HL-60 (cell line): ENCODE measurements at regions not wholly inside any gene's neighbourhood (a gene's known extent, or its start where the extent isn't known, plus 50 kb on each side); places are given as distances from the start of the nearest gene placed in this dataset.
"Not testable (repeated sequence)": the region's sequence is repeated elsewhere in the genome, so short reads cannot be mapped to it uniquely, and the experiment has no call there.

Experiments used
- DNase-seq, 2 experiments: peaks; one replicate each; pipeline ENCODE4 v3.0.0-alpha.2; 2010 to 2020; ENCODE audit warnings: low read depth in 1 of 2, low spot score in 1 of 2
- H3K27ac ChIP-seq: fragments of 250-450 bp; sonication (Bioruptor Pico); replicated peaks from 2 replicates; pipeline ENCODE4 v1.5.1; 2020; ENCODE audit warnings: mild to moderate bottlenecking, moderate library complexity
- H3K27me3 ChIP-seq: fragments of 250-450 bp; sonication (Bioruptor Pico); 2 replicates; pipeline ENCODE4 v1.5.1; 2021; ENCODE audit warnings: mild to moderate bottlenecking, moderate library complexity; ENCODE audit not compliant: insufficient read depth, poor library complexity, severe bottlenecking
- H3K4me3 ChIP-seq: replicated peaks from 2 replicates; pipeline ENCODE4 v1.5.1; 2011; ENCODE audit warnings: mild to moderate bottlenecking, control low read depth, low read length; ENCODE audit not compliant: insufficient read depth
- GABPA ChIP-seq: IDR thresholded peaks from 2 replicates; pipeline ENCODE4 v1.6.1; 2012; ENCODE audit warnings: low read depth
- POLR2AphosphoS5 ChIP-seq: IDR thresholded peaks from 2 replicates; pipeline ENCODE4 v1.6.1; 2012; ENCODE audit warnings: low read depth
- SPI1 ChIP-seq: IDR thresholded peaks from 2 replicates; pipeline ENCODE4 v1.6.1; 2012; ENCODE audit warnings: low read depth, mild to moderate bottlenecking, borderline replicate concordance
- TF ChIP-seq, protein P1 (sequence below): IDR thresholded peaks from one replicate; pipeline ENCODE4 v1.5.1; 2011; ENCODE audit warnings: low read length, control low read depth, inconsistent platforms; ENCODE audit not compliant: insufficient read depth
- TF ChIP-seq, protein P2 (sequence below): IDR thresholded peaks from 2 replicates; pipeline ENCODE4 v1.6.1; 2012; ENCODE audit warnings: low read depth; ENCODE audit not compliant: insufficient replicate concordance

DNA sequence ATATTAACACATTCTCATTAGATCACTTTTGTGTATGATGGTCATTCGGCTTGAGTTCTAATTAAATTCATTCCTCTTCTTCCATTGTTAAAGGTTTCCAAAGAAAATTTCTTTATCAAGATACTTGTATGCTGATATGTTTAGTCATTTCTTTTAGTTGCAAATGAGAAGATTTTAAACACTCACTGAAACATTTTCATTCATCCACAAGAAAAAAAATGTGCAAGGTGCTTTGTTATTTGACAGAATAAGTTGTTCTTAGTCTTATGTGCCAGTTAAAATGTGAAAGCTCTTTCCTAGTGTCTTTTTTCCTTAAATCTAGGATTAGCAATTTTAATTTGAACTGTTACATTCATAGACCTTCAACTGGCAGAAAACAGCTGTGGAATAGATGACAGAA is 727.0 kb upstream of the NEGR1 start:
- H3K27me3 ChIP-seq = no peaks in the 10 kb centered on the region
- no peak for DNase-seq
- no peak for TF ChIP-seq GABPA
- TF ChIP-seq, protein P1, sequence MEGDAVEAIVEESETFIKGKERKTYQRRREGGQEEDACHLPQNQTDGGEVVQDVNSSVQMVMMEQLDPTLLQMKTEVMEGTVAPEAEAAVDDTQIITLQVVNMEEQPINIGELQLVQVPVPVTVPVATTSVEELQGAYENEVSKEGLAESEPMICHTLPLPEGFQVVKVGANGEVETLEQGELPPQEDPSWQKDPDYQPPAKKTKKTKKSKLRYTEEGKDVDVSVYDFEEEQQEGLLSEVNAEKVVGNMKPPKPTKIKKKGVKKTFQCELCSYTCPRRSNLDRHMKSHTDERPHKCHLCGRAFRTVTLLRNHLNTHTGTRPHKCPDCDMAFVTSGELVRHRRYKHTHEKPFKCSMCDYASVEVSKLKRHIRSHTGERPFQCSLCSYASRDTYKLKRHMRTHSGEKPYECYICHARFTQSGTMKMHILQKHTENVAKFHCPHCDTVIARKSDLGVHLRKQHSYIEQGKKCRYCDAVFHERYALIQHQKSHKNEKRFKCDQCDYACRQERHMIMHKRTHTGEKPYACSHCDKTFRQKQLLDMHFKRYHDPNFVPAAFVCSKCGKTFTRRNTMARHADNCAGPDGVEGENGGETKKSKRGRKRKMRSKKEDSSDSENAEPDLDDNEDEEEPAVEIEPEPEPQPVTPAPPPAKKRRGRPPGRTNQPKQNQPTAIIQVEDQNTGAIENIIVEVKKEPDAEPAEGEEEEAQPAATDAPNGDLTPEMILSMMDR = no peak
- no peak for TF ChIP-seq SPI1
- TF ChIP-seq, protein P2, sequence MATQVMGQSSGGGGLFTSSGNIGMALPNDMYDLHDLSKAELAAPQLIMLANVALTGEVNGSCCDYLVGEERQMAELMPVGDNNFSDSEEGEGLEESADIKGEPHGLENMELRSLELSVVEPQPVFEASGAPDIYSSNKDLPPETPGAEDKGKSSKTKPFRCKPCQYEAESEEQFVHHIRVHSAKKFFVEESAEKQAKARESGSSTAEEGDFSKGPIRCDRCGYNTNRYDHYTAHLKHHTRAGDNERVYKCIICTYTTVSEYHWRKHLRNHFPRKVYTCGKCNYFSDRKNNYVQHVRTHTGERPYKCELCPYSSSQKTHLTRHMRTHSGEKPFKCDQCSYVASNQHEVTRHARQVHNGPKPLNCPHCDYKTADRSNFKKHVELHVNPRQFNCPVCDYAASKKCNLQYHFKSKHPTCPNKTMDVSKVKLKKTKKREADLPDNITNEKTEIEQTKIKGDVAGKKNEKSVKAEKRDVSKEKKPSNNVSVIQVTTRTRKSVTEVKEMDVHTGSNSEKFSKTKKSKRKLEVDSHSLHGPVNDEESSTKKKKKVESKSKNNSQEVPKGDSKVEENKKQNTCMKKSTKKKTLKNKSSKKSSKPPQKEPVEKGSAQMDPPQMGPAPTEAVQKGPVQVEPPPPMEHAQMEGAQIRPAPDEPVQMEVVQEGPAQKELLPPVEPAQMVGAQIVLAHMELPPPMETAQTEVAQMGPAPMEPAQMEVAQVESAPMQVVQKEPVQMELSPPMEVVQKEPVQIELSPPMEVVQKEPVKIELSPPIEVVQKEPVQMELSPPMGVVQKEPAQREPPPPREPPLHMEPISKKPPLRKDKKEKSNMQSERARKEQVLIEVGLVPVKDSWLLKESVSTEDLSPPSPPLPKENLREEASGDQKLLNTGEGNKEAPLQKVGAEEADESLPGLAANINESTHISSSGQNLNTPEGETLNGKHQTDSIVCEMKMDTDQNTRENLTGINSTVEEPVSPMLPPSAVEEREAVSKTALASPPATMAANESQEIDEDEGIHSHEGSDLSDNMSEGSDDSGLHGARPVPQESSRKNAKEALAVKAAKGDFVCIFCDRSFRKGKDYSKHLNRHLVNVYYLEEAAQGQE = no peak
- TF ChIP-seq POLR2AphosphoS5 = no peak
- no peak overlapping the region for H3K27ac ChIP-seq
- no peak overlapping the region for H3K4me3 ChIP-seq

DNA sequence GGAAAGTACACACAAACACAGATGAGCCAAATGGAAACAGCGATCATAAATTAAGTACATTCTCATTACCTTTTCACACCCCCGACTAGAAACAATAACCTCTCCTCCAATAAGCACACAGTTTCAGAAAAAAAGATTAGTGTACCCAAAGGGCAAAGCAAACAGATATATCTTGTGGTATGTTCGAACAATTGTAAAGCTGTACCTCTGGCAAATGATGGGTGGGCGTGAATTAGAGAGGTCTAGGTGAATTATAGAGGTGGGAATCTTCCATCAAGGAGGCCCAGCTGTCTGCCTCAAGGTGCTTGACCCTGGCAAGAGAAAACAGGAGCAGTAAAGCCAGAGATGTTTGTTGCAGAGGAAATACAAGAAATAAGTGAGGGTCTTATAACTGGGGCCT is 715.3 kb upstream of the NEGR1 start:
- Histone ChIP-seq H3K4me3 (no peak overlapping the region), H3K27ac (no peak overlapping the region), H3K27me3 (no peaks in the 10 kb centered on the region)
- no peak for DNase-seq
- TF ChIP-seq SPI1 = no peak
- TF ChIP-seq, protein P1 = no peak
- no peak for TF ChIP-seq GABPA
- TF ChIP-seq, protein P2 = no peak
- no peak for TF ChIP-seq POLR2AphosphoS5

DNA sequence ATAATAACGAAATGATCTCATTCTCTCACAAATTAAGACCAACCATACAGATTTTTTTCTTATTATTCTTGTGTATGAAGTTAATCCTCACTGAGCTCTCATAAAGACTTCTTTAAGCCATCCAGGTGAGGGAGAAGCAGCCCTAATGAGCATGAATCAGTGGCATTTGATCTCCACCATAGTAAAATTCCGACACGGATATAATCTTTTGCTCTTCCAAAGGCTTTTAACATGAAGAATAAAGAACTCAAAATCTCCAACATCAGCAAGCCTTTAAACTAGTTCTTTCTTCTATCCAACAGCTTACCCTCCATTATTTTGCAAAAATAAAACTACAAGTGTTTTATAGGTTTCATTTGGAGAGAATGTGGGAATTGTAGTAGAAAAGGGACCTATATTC is 714.7 kb upstream of the NEGR1 start:
- Histone ChIP-seq H3K4me3 (no peak overlapping the region), H3K27me3 (no peaks in the 10 kb centered on the region), H3K27ac (no peak overlapping the region)
- TF ChIP-seq POLR2AphosphoS5 (no peak), GABPA (no peak), SPI1 (no peak)
- TF ChIP-seq, protein P1 = no peak
- TF ChIP-seq, protein P2 = no peak
- DNase-seq = no peak

DNA sequence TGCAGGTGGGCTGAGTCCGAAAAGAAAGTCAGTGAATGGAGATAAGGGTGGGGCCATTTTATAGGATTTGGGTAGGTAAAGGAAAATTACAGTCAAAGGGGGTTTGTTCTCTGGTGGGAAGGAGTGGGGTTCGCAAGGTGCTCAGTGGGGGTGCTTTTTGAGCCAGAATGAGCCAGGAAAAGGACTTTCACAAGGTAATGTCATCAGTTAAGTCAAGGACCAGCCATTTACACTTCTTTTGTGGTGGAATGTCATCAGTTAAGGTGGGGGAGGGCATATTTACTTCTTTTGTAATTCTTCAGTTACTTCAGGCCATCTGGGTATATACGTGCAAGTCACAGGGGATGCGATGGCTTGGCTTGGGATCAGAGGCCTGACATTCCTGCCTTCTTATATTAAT is 705.5 kb upstream of the NEGR1 start:
- not testable (repeated sequence) for DNase-seq, H3K27me3 ChIP-seq, H3K4me3 ChIP-seq, H3K27ac ChIP-seq
